GM11168 (cell line): ENCODE measurements at regions not wholly inside any gene's neighbourhood (a gene's known extent, or its start where the extent isn't known, plus 50 kb on each side); places are given as distances from the start of the nearest gene placed in this dataset.

Experiments used
- in situ Hi-C: fragments of 300-500 bp; cut with MboI; formaldehyde crosslinking; loops from one replicate; pipeline ENCODE4 v1.12.0; 2022; ENCODE audit warnings: low sequenced_read_pairs; ENCODE audit not compliant: unreplicated experiment

- in situ Hi-C loops: no loop called here
Observed at GRCh38 chr11:29395555-29396072, 621.2 kb downstream of the KCNA4 start.

DNA sequence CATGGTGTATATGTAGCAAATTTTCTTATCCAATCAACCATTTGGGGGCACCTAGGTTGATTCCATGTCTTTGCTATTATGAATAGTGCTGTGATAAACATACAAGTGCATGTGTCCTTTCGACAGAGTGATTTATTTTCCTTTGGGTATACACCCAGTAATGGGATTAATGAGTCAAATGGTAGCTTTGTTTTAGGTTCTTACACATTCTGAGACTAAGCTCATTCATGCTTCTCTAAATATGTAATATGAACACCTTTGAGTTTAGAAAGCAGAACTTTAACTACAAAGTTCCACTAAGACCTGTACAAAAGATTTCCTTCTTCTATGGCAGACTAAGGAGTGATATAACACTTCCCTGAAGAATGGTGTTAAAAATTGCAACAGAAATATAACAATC lies 627.0 kb downstream of the KCNA4 start:
- in situ Hi-C loops: no loop called here

DNA sequence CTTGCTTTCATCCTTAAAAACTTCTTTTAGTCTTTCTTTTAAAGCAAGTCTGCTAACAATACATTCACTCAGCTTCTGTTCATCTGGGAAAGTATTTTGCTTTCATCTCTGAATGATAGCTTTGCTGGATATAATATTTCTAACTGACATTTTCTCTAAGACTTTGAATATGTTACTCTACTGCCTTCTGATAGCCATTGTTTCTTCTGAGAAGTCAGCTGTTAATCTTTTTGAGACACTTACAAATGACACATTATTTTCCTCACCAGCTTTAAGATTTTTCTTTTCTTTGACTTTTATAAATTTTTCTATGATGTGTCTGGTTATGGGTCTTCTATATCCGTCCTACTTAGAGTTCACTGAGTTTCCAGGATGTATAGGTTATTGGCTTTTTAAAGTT lies 643.1 kb downstream of the KCNA4 start:
- in situ Hi-C loops: no loop called here

DNA sequence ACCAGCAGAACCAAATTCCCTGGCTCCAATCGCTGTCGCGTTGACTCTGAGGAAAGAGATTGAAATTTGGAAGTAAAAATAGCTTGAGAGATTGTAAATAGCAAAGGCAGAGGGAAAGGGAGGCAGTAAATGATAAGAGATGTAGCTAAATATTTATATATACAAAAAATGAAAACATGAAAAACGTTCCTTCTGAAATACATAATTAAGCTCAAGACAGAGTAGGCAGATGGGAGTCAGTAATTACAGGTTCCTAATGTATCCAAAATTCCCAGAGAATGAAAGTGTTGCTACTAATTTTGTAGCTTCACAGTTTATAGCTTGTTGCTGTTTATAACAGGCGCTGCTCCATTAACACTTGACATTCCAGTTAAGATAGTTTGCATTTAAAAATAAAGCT lies 648.7 kb downstream of the KCNA4 start:
- in situ Hi-C loops: no loop called here

DNA sequence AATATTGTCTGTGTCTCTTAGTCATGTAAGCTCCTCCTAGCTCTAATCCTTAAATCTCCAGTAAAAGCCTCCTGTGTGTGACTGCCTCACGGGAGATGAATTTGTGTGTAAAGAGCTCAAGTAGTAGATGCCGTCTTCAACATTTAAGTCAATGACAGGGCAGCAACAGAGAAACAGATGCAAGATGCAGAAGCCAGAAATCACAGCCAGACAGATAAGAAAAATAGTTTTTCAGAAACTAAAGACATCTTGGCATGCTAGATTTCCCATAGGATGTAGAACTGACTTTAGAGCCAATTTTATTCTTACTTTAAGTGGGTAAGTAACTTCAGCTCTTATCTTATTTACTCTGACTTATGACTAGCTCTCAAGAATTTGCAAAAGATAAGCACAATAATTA lies 652.8 kb downstream of the KCNA4 start:
- in situ Hi-C loops: no loop called here

DNA sequence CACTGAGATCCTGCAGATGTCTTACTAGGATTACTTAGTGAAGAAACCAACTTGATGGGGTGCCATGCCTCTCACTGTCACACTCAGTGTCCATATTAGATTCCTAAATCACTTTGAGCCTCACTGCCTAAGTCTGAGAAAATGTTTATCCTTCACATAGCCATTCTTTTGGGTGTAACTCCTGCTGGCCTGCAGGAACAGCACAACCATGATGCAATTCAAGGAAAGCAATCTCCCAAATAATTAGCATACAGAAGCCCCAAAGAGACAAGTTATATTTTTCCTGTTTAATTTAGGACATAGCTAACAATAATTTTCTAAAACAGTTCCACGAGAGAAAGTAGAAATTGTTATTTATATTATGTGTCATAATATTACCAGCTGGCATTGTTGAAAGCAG lies 655.5 kb downstream of the KCNA4 start:
- in situ Hi-C loops: no loop called here

- in situ Hi-C loops: no loop called here
Observed at GRCh38 chr11:29353833-29354232, 663.0 kb downstream of the KCNA4 start.

- in situ Hi-C loops: no loop called here
Observed at GRCh38 chr11:29352273-29352795, 664.5 kb downstream of the KCNA4 start.

GRCh38 chr11:29351301-29351873 lies 665.4 kb downstream of the KCNA4 start:
- in situ Hi-C loops: no loop called here

DNA sequence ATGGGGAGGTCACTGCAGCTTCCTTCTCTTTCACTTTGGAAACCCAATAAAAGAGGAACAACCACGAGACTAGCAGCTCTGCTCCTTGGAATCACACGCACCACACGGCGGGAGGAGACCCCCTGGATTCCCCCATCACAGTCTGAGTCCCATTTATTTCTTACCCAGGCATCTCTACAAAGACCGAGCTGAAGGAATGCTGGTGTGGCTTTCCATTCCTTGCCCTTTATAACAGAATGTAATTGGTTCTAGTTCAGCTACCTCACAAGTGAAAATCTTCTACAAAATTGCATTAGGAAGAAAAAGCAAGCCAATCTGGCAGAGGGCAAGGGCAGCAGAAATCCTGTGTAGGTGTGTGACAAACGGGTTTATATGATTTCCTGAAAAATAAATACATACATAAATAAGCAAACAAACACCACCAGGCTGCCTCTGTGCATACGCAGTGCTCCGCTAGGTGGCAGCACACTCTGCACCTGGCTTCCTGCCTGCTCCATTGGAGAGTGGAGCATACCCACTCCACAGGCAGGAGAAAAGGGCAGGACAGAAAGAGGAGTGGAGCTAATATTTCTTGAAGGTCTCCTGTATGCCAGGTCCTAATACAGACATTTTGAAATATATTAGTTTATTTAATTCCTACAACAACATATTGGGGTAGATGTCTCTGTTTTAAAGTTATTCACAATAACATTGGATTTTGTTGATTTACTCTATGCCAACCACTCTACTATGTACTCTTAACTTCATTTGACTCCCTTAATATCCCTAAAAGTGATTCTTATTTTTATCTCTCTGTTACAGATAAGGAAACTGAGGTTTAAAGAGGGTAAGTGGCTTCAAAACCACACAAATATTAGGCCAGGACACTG lies 673.1 kb downstream of the KCNA4 start:
- in situ Hi-C loops: loop anchor here (25.0 kb wide), 1 partner anchor 1656 kb away; no protein-coding TSS in a partner anchor

- in situ Hi-C loops: loop anchor here (25.0 kb wide), 1 partner anchor 1650 kb away; no protein-coding TSS in a partner anchor
Observed at GRCh38 chr11:29336727-29337575, 679.9 kb downstream of the KCNA4 start.

DNA sequence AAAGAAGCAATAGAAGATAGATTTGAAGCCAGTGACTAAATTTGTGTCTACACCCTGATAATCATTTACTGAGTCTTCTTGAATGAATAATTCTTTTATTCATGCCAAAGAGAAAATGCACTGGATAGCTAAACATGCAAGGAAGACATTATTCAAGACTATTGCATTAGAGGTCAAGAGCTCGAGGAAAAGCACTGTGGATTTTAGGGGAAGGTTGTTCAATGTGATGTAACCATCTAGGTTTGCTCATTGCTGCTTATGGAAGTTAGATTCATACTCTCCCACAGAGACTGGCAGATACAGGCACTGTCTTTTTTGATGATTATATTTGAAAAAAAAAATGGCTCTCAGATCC lies 682.1 kb downstream of the KCNA4 start:
- in situ Hi-C loops: loop anchor here (25.0 kb wide), 1 partner anchor 1647 kb away; no protein-coding TSS in a partner anchor

- in situ Hi-C loops: loop anchor here (25.0 kb wide), 1 partner anchor 1647 kb away; no protein-coding TSS in a partner anchor
Observed at GRCh38 chr11:29333993-29334775, 682.6 kb downstream of the KCNA4 start.

GRCh38 chr11:29331451-29332010 lies 685.3 kb downstream of the KCNA4 start:
- in situ Hi-C loops: loop anchor here (25.0 kb wide), 1 partner anchor 1644 kb away; no protein-coding TSS in a partner anchor

DNA sequence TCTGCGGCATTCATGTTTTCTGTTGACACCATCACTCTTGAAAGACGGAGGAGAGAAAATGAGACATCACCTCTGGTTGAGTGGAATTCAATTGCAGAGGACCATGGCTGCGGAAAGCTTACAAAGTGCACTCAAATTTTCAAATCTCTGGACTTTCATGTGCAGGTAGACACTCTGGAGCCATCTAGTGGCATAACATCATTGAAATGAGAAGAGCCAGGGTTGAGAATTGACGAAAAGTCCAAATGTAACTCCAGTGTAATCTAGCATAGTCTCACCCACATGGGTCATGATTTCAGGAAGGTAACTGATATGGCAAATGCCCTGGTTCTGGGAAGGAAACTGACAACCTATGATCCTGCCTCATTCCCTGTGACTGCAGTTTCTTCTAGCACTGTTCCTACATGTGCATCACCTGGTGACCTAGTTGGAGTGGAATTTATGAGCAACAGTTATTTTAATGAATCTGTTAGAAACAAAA lies 687.8 kb downstream of the KCNA4 start:
- in situ Hi-C loops: loop anchor here (25.0 kb wide), 1 partner anchor 1642 kb away; no protein-coding TSS in a partner anchor

DNA sequence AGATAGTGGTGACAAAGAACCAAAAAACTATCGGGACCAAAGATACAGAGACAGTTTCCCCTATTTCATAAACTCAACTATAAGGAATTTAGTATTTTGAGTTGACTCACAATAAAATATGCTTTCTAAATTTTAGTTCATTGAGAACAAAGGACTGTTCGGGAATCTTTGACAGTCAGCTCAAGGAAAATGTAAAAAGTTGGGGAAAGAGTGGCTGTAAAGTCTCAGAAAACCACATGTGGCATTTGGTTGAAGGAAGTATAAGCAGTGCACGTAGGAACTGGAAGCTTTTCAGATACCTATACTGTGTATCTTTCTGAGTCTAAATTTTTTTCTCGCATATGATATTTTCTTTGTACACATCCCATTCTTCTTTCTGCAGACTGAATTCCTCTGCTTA lies 688.9 kb downstream of the KCNA4 start:
- in situ Hi-C loops: loop anchor here (25.0 kb wide), 1 partner anchor 1641 kb away; no protein-coding TSS in a partner anchor

- in situ Hi-C loops: loop anchor here (25.0 kb wide), 1 partner anchor 1639 kb away; no protein-coding TSS in a partner anchor
Observed at GRCh38 chr11:29326757-29327156, 690.1 kb downstream of the KCNA4 start.

- in situ Hi-C loops: no loop called here
Observed at GRCh38 chr11:29324328-29324727, 692.5 kb downstream of the KCNA4 start.
